COLO829 (cell line): ENCODE measurements at regions not wholly inside any gene's neighbourhood (a gene's known extent, or its start where the extent isn't known, plus 50 kb on each side); places are given as distances from the start of the nearest gene placed in this dataset.
"Not testable (repeated sequence)": the region's sequence is repeated elsewhere in the genome, so short reads cannot be mapped to it uniquely, and the experiment has no call there.

Experiments used
- DNase-seq: peaks from one replicate; pipeline ENCODE4 v3.0.0; 2012; ENCODE audit warnings: low spot score

DNA sequence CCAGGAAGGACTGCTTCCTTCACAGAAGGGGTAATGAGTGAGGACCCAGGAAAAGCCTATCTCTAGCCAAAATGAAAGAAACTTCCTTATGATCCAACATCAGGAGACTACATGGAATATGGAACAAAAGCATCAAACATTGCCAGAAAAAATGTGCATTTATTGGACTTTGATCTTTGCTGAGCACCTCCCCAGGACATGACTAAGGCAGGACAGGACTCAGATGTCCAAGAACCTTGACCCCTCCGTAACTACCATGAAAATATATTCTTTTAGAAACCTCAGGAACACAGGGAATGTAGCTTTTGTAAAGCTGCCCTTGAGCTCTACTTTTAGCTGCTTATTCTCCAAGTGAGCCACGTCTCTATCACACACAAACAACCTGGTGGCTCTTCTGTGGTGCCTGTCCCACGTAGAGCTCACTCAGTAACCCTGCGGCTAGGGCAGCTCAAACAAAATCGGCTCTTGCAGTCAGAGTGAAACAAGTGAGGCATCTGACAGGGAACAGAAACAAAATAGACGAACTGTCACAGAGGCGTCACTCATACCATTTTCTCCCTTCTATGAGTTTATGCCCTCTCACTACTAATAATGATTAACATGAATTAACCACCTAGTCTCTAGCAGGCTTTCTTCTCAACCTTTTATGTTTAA lies 471.5 kb upstream of the API5 start:
- DNase-seq = no peak

DNA sequence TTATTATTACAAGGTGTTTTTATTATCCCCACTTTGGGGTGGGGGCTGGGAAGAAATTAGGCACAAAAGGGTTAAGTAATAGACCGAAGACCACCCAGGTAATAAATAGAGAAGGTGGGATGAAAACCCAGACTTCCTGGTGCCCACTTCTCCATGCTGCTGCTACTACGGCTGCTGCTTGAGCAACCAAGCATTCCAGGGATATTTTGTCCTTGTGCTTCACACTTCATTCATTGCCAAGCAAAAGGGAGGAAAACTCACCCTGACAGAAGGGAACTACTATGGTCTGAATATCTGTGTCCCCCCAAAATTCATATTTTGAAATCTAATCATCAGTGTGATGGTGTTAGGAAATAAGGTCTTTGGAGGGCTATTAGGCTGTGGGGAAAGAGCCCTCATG lies 470.9 kb upstream of the API5 start:
- no peak for DNase-seq

DNA sequence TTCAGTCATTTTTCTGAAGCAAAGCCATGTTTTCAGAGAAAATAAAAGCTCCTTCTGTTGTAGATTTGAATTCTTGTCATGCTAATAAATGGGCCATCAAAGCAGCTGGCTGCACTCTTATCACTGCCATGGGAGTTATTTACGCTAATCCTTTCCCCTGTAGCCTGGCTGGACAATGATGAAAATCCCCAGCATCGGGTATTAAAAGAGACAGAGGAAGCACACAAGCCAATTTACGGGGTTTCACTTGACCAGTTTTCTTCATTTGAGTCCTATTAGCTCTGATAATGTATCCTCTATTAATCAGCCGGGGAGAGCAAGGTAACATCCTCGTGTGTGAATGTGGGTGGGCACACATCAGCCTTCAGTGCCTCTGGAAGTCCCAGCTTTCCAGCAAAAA lies 470.2 kb upstream of the API5 start:
- DNase-seq = no peak

DNA sequence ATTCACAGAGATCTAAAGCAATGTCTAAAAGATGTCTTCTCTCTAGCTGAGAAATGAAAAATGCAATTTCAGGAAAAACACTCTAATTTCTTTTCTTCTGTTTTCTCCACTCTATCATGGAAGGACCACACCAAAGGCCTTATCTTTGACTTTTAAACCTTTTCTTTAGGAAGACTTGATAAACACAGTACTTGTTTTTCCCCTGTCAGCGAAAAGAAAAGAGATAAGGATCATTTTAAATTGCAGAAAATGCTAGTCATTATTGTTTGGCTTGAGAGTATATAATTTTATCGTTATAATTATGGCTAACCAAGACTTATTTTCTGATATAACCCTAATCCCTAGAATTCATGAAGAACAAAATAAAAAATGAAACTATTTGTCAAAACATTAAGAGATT lies 462.4 kb upstream of the API5 start:
- no peak for DNase-seq

DNA sequence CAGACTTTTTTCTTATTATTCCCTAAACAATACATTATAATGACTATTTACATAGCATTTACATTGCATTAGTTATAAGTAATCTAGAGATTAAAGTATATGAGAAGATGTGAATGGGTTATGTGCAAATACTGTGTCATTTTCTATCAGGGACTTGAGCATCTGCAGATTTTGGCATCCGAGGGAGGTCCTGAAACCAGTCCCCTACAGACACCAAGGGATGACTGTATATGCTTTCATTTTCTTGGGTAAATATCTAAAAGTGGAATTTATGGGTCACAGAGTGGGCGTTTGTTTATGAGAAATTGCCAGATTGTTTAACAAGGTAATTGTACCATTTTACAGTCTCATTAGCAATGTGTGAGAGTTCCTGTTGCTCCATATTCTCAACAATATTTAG lies 454.5 kb upstream of the API5 start:
- DNase-seq = no peak

DNA sequence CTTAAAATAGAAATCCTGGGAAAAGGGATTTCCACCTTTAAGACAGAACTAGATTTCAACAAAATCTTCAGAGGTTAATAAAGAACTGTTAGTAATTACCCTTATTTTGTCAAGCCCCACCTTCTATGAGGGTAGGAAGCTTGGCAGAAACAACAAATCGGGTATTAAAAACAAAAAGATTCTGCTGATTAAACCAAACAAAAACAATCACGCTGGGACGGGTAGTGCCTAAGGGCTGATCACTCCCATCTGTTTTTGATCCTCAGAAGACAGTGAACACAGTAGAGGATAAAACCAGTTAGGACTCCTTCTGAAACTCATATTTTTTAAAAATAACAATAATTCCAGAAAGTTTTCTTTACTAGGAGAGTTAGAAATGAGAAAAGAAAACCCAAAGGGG lies 441.3 kb upstream of the API5 start:
- DNase-seq = no peak

DNA sequence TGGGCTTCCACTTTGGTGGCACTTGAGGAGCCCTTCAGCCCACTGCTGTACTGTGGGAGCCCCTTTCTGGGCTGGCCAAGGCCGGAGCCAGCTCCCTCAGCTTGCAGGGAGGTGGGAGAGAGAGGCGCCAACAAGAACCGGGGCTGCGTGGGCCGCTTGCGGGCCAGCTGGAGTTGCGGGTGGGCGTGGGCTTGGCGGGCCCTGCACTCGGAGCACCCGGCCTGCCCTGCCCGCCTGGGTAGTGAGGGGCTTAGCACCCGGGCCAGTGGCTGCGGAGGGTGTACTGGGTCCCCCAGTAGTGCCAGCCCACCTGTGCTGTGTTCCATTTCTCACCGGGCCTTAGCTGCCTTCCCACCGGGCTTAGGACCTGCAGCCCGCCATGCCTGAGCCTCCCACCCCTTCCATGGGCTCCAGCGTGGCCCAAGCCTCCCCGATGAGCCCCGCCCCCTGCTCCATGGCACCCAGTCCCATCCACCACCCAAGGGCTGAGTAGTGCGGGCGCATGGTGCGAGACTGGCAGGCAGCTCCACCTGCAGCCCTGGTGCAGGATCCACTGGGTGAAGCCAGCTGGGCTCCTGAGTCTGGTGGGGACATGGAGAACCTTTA lies 437.9 kb upstream of the API5 start:
- DNase-seq = not testable (repeated sequence)

DNA sequence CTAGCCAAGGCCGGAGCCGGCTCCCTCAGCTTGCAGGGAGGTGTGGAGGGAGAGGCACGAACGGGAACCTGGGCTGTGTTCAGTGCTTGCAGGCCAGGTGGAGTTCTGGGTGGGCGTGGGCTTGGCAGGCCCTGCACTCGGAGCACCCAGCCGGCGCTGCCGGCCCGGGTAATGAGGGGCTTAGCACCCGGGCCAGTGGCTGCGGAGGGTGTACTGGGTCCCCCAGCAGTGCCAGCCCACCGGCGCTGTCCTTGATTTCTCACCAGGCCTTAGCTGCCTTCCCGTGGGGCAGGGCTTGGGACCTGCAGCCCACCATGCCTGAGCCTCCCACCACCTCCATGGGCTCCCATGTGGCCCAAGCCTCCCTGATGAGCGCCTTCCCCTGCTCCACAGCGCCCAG lies 430.5 kb upstream of the API5 start:
- DNase-seq = not testable (repeated sequence)

DNA sequence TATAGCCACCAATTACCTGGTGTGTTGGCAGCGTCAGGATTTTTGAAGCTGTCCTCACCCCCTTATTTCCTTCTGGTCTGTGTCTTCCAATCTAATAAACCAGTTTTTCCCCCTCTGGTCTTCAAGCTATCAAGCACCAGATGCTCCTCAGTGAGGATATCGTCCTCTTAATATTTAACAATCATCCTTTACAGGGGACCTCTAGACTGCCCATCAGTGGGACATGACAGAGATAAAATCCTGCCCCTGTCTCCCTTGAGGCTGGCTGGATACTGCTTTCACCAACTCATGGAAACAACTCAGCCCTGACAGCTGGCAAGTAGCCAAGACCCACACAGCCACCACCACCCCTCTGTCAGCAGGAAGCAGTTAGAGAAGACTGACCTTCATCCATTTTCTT lies 421.0 kb upstream of the API5 start:
- DNase-seq = no peak

DNA sequence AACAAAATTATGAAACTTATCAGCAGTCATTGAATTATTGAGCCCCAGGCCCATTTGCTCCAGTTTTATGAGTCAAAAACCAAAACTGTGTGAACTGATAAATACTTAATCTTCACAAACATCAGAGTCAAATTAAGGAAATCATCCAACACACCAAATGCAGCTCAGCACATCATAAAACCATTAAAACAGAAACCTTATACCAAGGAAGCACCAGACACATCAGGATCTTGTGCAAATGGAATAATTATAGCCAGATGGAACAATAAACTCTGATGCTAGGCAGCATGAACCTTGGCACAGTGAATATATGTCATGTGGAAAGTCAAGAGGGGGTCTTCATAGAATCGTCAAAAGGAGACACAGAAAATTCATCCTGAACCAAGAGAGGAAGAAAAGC lies 410.7 kb upstream of the API5 start:
- no peak for DNase-seq

DNA sequence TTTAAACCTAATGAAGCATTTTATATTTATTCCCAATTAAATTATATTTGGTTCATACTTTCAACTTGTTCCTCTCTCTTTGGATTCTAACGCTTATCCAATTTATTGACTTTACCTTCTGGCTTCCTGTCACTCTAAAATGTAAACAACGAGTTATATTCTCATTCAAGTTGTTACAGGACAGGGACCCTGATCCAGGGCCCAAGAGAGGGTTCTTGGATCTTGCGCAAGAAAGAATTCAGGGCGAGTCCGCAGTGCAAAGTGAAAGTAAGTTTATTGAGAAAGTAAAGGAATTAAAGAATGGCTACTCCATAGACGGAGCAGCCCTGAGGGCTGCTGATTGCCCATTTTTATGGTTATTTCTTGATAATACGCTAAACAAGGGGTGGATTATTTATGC lies 405.6 kb upstream of the API5 start:
- DNase-seq = no peak

DNA sequence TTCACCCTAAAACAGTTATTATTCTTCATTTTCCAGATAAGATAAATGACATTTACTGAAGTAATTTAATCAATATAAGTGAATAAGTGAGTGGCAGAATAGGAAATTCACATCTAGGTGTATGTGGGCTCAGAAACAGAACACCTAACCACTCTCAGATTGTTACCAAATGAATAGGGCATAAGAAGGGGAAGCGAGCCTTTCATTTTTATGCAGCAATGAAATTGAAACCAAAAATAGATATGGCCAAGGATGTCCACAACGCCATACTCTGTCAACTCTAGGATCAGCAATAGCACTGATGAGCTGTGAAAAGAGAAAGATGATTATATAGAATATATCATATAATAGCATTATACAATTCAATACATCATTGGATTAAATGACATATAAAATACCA lies 398.1 kb upstream of the API5 start:
- DNase-seq = no peak

DNA sequence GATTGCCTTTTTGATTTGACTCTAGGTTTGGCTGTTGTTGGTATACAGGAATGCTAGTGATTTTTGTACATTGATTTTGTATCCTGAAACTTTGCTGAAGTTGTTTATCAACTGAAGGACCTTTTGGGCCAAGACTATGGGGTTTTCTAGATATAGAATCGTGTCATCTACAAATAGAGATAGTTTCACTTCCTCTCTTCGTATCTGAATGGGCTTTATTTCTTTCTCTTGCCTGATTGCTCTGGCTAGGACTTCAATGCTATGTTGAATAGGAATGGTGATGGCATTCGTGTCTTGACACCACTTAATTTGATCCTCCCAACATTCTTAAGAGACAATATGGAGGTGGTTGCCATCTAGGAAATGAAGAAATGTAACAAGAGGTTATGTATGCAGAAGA lies 388.1 kb upstream of the API5 start:
- DNase-seq = no peak

DNA sequence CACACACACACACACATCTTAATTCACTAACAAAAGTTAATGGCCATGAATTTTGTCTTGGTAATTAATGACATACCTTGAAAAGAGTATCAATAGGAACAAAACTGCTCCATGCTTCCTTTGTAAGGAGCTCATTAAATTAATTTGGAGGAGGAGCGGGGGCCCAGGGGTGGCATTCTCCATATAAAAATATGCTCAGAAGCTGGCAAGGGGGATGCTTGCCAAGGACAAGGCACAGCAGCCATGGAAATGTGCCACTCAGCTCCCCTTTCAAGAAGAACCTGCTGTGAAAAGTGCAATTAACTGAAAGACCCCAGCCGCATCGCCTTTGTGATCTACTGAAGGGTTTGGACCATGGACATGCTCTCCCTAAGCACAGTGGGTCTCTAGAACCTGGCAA lies 385.9 kb upstream of the API5 start:
- no peak for DNase-seq

DNA sequence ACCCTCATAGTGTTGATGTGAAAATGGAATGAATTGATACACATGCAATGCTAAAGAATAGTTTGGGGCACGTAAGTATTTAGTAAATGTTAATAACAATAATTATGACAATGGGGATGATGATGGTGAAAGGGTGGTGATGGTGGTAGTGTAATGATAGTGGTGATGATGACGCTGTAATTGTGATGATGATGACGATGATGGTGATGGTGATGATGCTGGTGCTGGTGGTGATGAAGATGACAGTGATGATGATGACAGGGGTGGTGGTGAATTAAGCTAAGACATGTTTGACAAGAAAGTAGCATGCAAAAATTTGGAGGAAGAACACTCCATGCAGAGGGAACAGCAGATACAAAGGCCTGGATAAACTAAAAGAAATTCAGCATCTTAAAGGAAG lies 364.4 kb upstream of the API5 start:
- DNase-seq = no peak

DNA sequence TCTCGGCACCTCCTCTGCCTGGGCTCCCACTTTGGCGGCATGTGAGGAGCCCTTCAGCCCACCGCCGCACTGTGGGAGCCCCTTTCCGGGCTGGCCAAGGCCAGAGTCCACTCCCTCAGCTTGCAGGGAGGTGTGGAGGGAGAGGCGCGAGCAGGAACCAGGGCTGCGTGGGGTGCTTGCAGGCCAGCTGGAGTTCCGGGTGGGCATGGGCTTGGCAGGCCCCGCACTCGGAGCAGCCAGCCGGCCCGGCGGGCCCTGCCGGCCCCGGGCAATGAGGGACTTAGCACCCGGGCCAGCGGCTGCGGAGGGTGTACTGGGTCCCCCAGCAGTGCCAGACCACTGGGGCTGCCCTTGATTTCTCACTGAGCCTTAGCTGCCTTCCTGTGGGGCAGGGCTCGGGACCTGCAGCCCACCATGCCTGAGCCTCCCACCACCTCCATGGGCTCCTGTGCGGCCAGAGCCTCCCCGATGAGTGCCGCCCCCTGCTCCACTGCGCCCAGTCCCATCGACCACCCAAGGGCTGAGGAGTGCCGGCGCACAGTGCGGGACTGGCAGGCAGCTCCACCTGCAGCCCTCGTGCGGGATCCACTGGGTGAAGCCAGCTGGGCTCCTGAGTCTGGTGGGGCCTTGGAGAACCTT lies 361.9 kb upstream of the API5 start:
- DNase-seq = not testable (repeated sequence)

DNA sequence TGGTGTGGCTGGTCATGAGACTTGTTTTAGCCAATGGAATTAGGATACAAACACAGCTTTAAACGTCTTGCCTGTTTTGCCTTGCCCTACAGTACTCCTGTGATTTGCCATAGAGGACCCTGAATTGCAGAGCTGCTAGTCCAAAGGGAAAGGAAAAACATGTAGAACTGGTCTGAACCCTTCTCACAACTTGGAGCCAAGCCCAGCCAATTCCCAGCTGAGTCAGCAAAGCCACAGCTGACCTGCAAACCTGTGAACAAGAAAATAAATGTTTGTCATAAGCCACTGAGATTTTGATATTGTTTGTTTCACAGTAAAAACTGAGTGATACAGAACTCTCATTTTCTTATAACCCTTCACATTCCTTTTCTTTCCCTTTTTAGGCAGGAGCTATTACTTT lies 360.5 kb upstream of the API5 start:
- DNase-seq = no peak

DNA sequence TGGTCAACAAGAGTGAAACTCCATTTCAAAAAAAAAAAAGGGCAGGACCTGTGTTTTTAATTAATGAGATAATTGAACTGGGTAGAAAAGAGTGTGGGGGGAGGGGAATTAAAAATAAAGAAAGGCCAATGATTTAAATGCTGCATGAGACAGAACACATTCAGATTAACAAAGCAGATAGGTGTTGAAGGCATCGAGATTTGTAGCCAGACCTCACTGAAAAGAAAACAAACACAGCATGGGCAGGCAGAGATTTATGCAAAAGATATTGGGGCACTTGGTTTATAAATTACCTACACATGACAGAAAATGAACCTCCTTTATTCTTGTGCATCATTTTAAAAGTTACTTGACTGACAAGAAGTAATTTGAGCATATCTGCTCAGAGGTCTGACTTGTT lies 354.0 kb upstream of the API5 start:
- no peak for DNase-seq

DNA sequence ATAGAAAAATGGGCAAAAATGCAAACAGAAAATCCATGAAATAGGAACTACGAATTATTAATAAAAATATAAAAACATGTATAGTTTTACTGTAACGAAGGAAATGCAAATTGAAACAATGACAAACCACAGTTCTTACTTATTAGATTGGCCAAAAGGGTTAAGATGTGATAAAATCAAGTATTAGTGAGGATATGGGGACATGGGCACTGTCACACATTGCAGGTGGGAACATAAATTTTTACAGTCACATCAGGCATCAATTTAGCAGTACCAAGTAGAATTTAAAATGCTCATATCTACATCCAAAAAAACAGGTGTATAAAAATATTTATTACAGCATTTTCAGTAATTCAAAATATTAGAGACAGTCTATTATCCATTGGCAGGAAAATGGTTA lies 353.2 kb upstream of the API5 start:
- no peak for DNase-seq

DNA sequence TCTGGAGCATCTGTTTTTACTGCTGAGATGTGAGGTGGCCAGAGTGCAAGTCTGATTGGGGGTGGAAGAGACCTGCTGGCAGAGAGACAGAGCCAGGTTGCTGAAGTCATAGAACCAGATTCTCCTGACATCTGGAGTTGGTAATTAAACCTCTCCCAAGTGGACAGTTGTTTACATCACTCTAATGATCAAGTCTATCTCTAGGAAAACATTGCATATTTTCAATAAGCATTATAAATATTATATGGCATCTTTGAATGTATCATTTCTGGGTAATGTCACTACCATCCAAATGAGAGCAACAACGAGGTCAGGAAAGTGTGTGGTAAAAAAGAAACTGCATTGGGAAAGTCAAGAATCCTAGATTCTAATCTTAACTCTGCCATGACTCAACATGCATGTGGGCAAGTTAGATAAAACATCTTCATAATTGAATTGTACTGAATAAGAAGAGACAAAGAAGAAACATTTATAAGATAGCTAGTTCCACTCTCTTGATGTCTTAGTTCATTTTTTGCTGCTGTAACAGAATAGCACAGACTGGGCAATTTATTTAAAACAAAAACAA lies 351.2 kb upstream of the API5 start:
- no peak for DNase-seq

DNA sequence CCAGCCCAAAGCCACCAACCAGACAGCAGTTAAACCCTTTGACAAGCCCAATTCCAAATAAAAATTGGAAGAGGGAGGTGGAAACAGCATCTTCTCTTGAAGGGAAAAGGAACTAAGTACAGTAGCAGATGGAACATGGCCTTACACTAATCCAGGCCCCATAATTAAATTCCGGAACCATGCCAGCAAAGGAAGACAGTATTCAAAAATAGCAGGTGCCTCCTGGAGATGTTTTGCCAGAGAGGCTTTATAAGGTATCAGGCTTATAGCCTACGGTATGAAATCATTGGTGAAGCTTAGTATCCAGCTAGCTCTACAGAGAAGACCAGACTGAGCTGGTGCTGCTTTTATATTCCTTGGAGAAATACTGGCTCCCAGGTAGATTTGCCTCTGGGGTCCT lies 344.1 kb upstream of the API5 start:
- DNase-seq = no peak

DNA sequence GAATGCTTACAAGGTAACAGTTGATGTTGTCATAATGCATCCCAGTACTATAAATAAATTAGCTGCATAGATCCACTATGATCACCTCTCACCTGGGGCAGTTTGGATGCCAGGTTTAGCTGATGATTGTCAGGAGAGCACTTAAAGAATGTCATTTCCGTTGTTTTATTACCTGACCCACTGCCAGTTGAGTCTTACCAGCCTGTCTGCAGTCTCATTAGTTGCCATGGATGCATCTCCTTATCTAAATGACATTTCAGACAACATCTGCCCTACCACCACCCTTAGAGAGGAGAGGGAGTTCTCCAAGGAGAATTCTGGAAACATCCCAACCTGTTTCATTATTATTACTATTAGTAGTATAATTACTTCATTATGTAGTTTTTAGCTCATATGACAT lies 339.1 kb upstream of the API5 start:
- no peak for DNase-seq

DNA sequence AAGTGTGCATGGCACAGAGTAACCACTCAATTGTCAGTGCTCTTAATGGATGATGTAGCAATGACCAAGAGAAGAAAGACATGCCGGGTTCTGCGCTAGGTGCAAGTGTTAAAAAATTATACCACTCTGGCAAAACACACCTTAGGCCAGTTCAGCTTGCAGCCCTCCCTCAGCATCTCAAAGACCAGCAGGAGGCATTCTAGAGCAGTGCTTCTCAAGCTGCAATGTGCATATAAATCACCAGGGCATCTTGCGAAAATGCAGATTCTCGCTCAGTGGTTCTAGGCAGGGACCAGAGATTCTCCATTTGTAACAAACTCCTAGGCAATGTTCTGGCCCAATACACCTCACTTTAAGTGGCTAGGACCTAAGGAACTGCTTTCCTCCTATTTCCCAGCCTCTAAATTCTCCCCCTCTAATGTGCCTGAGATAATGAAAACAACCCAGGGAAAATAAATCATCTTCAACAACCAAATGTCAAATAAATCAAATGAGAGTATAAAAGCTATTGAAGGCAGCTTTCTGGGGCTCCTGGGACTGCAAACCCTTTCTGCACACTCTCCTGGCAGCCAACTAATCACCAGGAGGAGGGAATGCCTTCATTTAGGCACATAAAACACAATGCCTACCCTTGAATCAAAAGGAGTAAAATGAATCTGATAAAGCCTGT lies 337.2 kb upstream of the API5 start:
- no peak for DNase-seq
